IMR-90 (cell line): ENCODE measurements at regions not wholly inside any gene's neighbourhood (a gene's known extent, or its start where the extent isn't known, plus 50 kb on each side); places are given as distances from the start of the nearest gene placed in this dataset.

Experiments used
- ATAC-seq: fragments of 200-7000 bp; cut with Tn5 transposase; 2 replicates; pipeline ENCODE4 v1.9.1; 2020; ENCODE audit warnings: low read depth, mild to moderate bottlenecking, moderate library complexity
- BruUV-seq: library from RNA; stranded (reverse); fragments of 400-500 nt; replicated peaks from 2 replicates; lab custom pipeline; 2021; lab: Mats Ljungman, UMichigan
- CTCF ChIA-PET: fragments of 300-600 bp; formaldehyde crosslinking; extraction: SDS; loops from one replicate; lab custom pipeline; 2021; ENCODE audit warnings: antibody characterized with exemption; lab: Yijun Ruan, JAX
- POLR2A ChIA-PET: fragments of 300-600 bp; sonication (Branson Sonifier 250); formaldehyde crosslinking; loops from one replicate; lab custom pipeline; 2022; ENCODE audit warnings: antibody characterized with exemption; ENCODE audit not compliant: unreplicated experiment; lab: Charles Lee
- DNase-seq: peaks from one replicate; pipeline ENCODE4 v3.0.0; 2013
- H2AFZ ChIP-seq: replicated peaks from 2 replicates; pipeline ENCODE3; 2013; ENCODE audit warnings: low read length, mild to moderate bottlenecking; ENCODE audit not compliant: poor library complexity
- H2AK5ac ChIP-seq: 2 replicates; pipeline ENCODE4 v1.6.1; 2013; ENCODE audit warnings: low read depth, low read length, inconsistent platforms
- H2AK9ac ChIP-seq: replicated peaks from 2 replicates; pipeline ENCODE3; 2013; ENCODE audit warnings: mild to moderate bottlenecking, low read depth, low read length, moderate library complexity; ENCODE audit not compliant: poor library complexity
- H2BK120ac ChIP-seq: 2 replicates; pipeline ENCODE4 v1.6.1; 2013; ENCODE audit warnings: low read depth, low read length, inconsistent platforms
- H2BK15ac ChIP-seq: 3 replicates; pipeline ENCODE4 v1.6.1; 2013; ENCODE audit warnings: low read depth, low read length, inconsistent platforms
- H2BK20ac ChIP-seq: 2 replicates; pipeline ENCODE4 v1.6.1; 2013; ENCODE audit warnings: low read depth, mild to moderate bottlenecking, inconsistent platforms, low read length, moderate library complexity
- H2BK5ac ChIP-seq: 2 replicates; pipeline ENCODE4 v1.6.1; 2013; ENCODE audit warnings: mild to moderate bottlenecking, low read depth, low read length, inconsistent platforms; ENCODE audit not compliant: poor library complexity, severe bottlenecking
- H3K14ac ChIP-seq: replicated peaks from 2 replicates; pipeline ENCODE4 v1.6.1; 2013; ENCODE audit warnings: low read depth, low read length, inconsistent platforms
- H3K18ac ChIP-seq: 2 replicates; pipeline ENCODE4 v1.6.1; 2013; ENCODE audit warnings: low read depth, low read length, control low read depth
- H3K23ac ChIP-seq: 2 replicates; pipeline ENCODE4 v1.6.1; 2013; ENCODE audit warnings: low read depth, low read length, inconsistent platforms
- H3K27ac ChIP-seq: 2 replicates; pipeline ENCODE4 v1.5.1; 2013; ENCODE audit warnings: mild to moderate bottlenecking, control low read depth, low read length; ENCODE audit not compliant: insufficient read depth
- H3K27me3 ChIP-seq: 2 replicates; pipeline ENCODE4 v1.6.1; 2013; ENCODE audit warnings: low read length; ENCODE audit not compliant: control insufficient read depth, insufficient read depth
- H3K36me3 ChIP-seq: 2 replicates; pipeline ENCODE4 v1.6.1; 2013; ENCODE audit warnings: low read length, mixed read lengths; ENCODE audit not compliant: control insufficient read depth, insufficient read depth
- H3K4ac ChIP-seq: 2 replicates; pipeline ENCODE4 v1.6.1; 2013; ENCODE audit warnings: low read depth, low read length, inconsistent platforms
- H3K4me1 ChIP-seq: 2 replicates; pipeline ENCODE4 v1.6.1; 2013; ENCODE audit warnings: low read length, mixed read lengths; ENCODE audit not compliant: control insufficient read depth, insufficient read depth
- H3K4me2 ChIP-seq: 2 replicates; pipeline ENCODE4 v1.6.1; 2013; ENCODE audit warnings: low read depth, mild to moderate bottlenecking, control low read depth, low read length, moderate library complexity
- H3K4me3 ChIP-seq: 2 replicates; pipeline ENCODE4 v1.5.1; 2013; ENCODE audit warnings: low read depth, mild to moderate bottlenecking, control low read depth, low read length, moderate library complexity; ENCODE audit not compliant: insufficient read depth
- H3K56ac ChIP-seq: 2 replicates; pipeline ENCODE4 v1.6.1; 2013; ENCODE audit warnings: low read length, inconsistent platforms; ENCODE audit not compliant: insufficient read depth; ENCODE audit errors: extremely low read depth
- H3K79me1 ChIP-seq, 2 experiments: 2 replicates each; pipeline ENCODE4 v1.6.1; 2013; ENCODE audit warnings: low read length in 2 of 2, inconsistent platforms in 1 of 2, low read depth in 1 of 2
- H3K9ac ChIP-seq: 2 replicates; pipeline ENCODE4 v1.6.1; 2013; ENCODE audit warnings: low read depth, low read length, control low read depth
- H3K9me1 ChIP-seq: 2 replicates; pipeline ENCODE4 v1.6.1; 2013; ENCODE audit warnings: low read length, inconsistent platforms; ENCODE audit not compliant: insufficient read depth
- H3K9me3 ChIP-seq: 2 replicates; pipeline ENCODE4 v1.6.1; 2013; ENCODE audit warnings: low read length; ENCODE audit not compliant: control insufficient read depth, insufficient read depth
- H4K20me1 ChIP-seq: 2 replicates; pipeline ENCODE4 v1.6.1; 2013; ENCODE audit warnings: low read length, inconsistent platforms; ENCODE audit not compliant: insufficient read depth
- H4K5ac ChIP-seq: 2 replicates; pipeline ENCODE4 v1.6.1; 2013; ENCODE audit warnings: mild to moderate bottlenecking, low read depth, low read length, control low read depth
- H4K8ac ChIP-seq, 2 experiments: 2 replicates each; pipeline ENCODE4 v1.6.1; 2013; ENCODE audit warnings: low read depth in 2 of 2, low read length in 2 of 2, control low read depth in 1 of 2, inconsistent platforms in 1 of 2
- H4K91ac ChIP-seq: 2 replicates; pipeline ENCODE4 v1.6.1; 2013; ENCODE audit warnings: low read depth, low read length, inconsistent platforms; ENCODE audit not compliant: insufficient read depth
- BHLHE40 ChIP-seq: fragments of 150-350 bp; IDR thresholded peaks from 2 replicates; pipeline ENCODE4 v1.6.1; 2016; ENCODE audit warnings: mild to moderate bottlenecking, low read depth, low read length
- CEBPB ChIP-seq: IDR thresholded peaks from 2 replicates; pipeline ENCODE4 v1.6.1; 2012; ENCODE audit warnings: low read depth, low read length, improper control_type of control experiment
- CHD1 ChIP-seq: IDR thresholded peaks from 2 replicates; pipeline ENCODE4 v1.6.1; 2012; ENCODE audit warnings: low read depth, low read length, improper control_type of control experiment
- FOS ChIP-seq: fragments of 150-350 bp; IDR thresholded peaks from 2 replicates; pipeline ENCODE4 v1.6.1; 2016; ENCODE audit warnings: low read depth, low read length
- MAFK ChIP-seq: IDR thresholded peaks from 2 replicates; pipeline ENCODE4 v1.6.1; 2012; ENCODE audit warnings: low read depth, low read length, improper control_type of control experiment
- MAZ ChIP-seq: IDR thresholded peaks from 2 replicates; pipeline ENCODE4 v1.6.1; 2012; ENCODE audit warnings: low read depth, mild to moderate bottlenecking, low read length, improper control_type of control experiment, moderate library complexity, borderline replicate concordance
- MXI1 ChIP-seq: IDR thresholded peaks from 2 replicates; pipeline ENCODE4 v1.6.1; 2012; ENCODE audit warnings: low read depth, mild to moderate bottlenecking, low read length, moderate library complexity, borderline replicate concordance
- NFE2L2 ChIP-seq: fragments of 150-350 bp; IDR thresholded peaks from 2 replicates; pipeline ENCODE4 v1.6.1; 2016; ENCODE audit warnings: low read depth, mild to moderate bottlenecking, low read length
- POLR2A ChIP-seq: IDR thresholded peaks from 2 replicates; pipeline ENCODE4 v1.6.1; 2012; ENCODE audit warnings: mild to moderate bottlenecking, low read depth, low read length
- RAD21 ChIP-seq: IDR thresholded peaks from 2 replicates; pipeline ENCODE4 v1.6.1; 2012; ENCODE audit warnings: low read length, improper control_type of control experiment
- RCOR1 ChIP-seq: IDR thresholded peaks from 2 replicates; pipeline ENCODE4 v1.6.1; 2012; ENCODE audit warnings: mild to moderate bottlenecking, low read length, improper control_type of control experiment; ENCODE audit not compliant: insufficient replicate concordance
- RFX5 ChIP-seq: IDR thresholded peaks from 2 replicates; pipeline ENCODE4 v1.8.0; 2012; ENCODE audit warnings: low read depth, mild to moderate bottlenecking, low read length, moderate library complexity
- SMC3 ChIP-seq: fragments of 150-350 bp; IDR thresholded peaks from 2 replicates; pipeline ENCODE4 v1.6.1; 2016; ENCODE audit warnings: low read depth, mild to moderate bottlenecking, antibody characterized with exemption, low read length, moderate library complexity
- whole genome bisulfite sequencing, 2 experiments: methylation state at CpG; one replicate each; pipeline versions ENCODE4 v1.1.5 to v1.1.7; 2013; ENCODE audit warnings: missing lambda C conversion rate in 2 of 2; ENCODE audit not compliant: insufficient read length in 1 of 2; ENCODE audit errors: extremely low coverage in 2 of 2; 5-methylcytosine and 5-hydroxymethylcytosine counted together
- dilution Hi-C: fragments of 300-500 bp; cut with HindIII; formaldehyde crosslinking; loops from one replicate; pipeline ENCODE4 v1.14.3; 2018; ENCODE audit warnings: low sequenced_read_pairs; ENCODE audit not compliant: unreplicated experiment
- in situ Hi-C: fragments of 300-500 bp; cut with MboI; formaldehyde crosslinking; loops from 3 replicates; pipeline ENCODE4 v1.14.3; 2019; ENCODE audit warnings: low sequenced_read_pairs, inconsistent platforms, mixed read lengths
- intact Hi-C: fragments of 100-400 bp; cut with micrococcal nuclease; formaldehyde crosslinking; loops from 2 replicates; pipeline ENCODE4 v1.10.0; 2022
- TF ChIP-seq, protein P1 (sequence below): fragments of 150-350 bp; IDR thresholded peaks from 2 replicates; pipeline ENCODE4 v1.6.1; 2016; ENCODE audit warnings: low read depth, mild to moderate bottlenecking, low read length, moderate library complexity, borderline replicate concordance
- TF ChIP-seq, protein P2 (sequence below): conservative IDR thresholded peaks from 2 replicates; pipeline ENCODE4 v1.5.1; 2012; ENCODE audit warnings: mild to moderate bottlenecking, low read depth, low read length, improper control_type of control experiment

- no peak overlapping the region for H3K23ac ChIP-seq
- H3K4me3 ChIP-seq: no peak overlapping the region
- in situ Hi-C loops: no loop called here
- intact Hi-C loops: no loop called here
- no peaks in the 10 kb centered on the region for H3K4me1 ChIP-seq
- TF ChIP-seq CHD1 (no peak), RCOR1 (no peak), SMC3 (no peak), RFX5 (no peak), BHLHE40 (no peak), POLR2A (no peak), NFE2L2 (no peak), CEBPB (no peak), MXI1 (no peak), FOS (no peak), RAD21 (no peak), MAFK (no peak), MAZ (no peak)
- TF ChIP-seq, protein P1, sequence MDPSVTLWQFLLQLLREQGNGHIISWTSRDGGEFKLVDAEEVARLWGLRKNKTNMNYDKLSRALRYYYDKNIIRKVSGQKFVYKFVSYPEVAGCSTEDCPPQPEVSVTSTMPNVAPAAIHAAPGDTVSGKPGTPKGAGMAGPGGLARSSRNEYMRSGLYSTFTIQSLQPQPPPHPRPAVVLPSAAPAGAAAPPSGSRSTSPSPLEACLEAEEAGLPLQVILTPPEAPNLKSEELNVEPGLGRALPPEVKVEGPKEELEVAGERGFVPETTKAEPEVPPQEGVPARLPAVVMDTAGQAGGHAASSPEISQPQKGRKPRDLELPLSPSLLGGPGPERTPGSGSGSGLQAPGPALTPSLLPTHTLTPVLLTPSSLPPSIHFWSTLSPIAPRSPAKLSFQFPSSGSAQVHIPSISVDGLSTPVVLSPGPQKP: no peak
- TF ChIP-seq, protein P2, sequence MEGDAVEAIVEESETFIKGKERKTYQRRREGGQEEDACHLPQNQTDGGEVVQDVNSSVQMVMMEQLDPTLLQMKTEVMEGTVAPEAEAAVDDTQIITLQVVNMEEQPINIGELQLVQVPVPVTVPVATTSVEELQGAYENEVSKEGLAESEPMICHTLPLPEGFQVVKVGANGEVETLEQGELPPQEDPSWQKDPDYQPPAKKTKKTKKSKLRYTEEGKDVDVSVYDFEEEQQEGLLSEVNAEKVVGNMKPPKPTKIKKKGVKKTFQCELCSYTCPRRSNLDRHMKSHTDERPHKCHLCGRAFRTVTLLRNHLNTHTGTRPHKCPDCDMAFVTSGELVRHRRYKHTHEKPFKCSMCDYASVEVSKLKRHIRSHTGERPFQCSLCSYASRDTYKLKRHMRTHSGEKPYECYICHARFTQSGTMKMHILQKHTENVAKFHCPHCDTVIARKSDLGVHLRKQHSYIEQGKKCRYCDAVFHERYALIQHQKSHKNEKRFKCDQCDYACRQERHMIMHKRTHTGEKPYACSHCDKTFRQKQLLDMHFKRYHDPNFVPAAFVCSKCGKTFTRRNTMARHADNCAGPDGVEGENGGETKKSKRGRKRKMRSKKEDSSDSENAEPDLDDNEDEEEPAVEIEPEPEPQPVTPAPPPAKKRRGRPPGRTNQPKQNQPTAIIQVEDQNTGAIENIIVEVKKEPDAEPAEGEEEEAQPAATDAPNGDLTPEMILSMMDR: no peak
- H2BK20ac ChIP-seq: no peak overlapping the region
- H3K4me2 ChIP-seq: no peak overlapping the region
- no peaks in the 10 kb centered on the region for H3K9me3 ChIP-seq
- H3K27ac ChIP-seq: no peak overlapping the region
- H3K79me1 ChIP-seq: no peaks in the 10 kb centered on the region
- no peaks in the 10 kb centered on the region for H4K20me1 ChIP-seq
- H3K27me3 ChIP-seq: peaks cover 2% of the 10 kb centered on the region
- H2AK9ac ChIP-seq: no peak overlapping the region
- BruUV-seq: no TSS peak
- H2BK15ac ChIP-seq: no peak overlapping the region
- no peak overlapping the region for H2BK5ac ChIP-seq
- no peak overlapping the region for H4K91ac ChIP-seq
- no peak overlapping the region for H2BK120ac ChIP-seq
- H2AK5ac ChIP-seq: no peak overlapping the region
- no peak overlapping the region for H3K14ac ChIP-seq
- dilution Hi-C loops: no loop called here
- H3K9me1 ChIP-seq: no peaks in the 10 kb centered on the region
- H4K5ac ChIP-seq: no peak overlapping the region
- H3K9ac ChIP-seq: no peak overlapping the region
- DNase-seq (no peak), ATAC-seq (no peak)
- ChIA-PET POLR2A (no interaction called here), CTCF (no interaction called here)
- WGBS, 2 experiments: no CpG with 5 or more reads among the region's 2 CpGs
- H3K4ac ChIP-seq: no peak overlapping the region
- H4K8ac ChIP-seq: no peak overlapping the region
- no peak overlapping the region for H3K56ac ChIP-seq
- no peak overlapping the region for H2AFZ ChIP-seq
- no peak overlapping the region for H3K18ac ChIP-seq
- H3K36me3 ChIP-seq: no peaks in the 10 kb centered on the region
Measured at GRCh38 chr17:15134363-15134762, 130.8 kb downstream of the PMP22 start.
